H9 (cell line): ENCODE measurements at regions not wholly inside any gene's neighbourhood (a gene's known extent, or its start where the extent isn't known, plus 50 kb on each side); places are given as distances from the start of the nearest gene placed in this dataset.

ENCODE experiments used
- DNase-seq: peaks from one replicate; pipeline ENCODE4 v3.0.0-alpha.2; 2017
- H2AFZ ChIP-seq: one replicate; pipeline ENCODE4 v1.6.1; 2013; ENCODE audit warnings: mild to moderate bottlenecking, low read length, control low read depth, moderate library complexity
- H2AK5ac ChIP-seq: 2 replicates; pipeline ENCODE4 v1.6.1; 2013; ENCODE audit warnings: low read length, control low read depth, mixed read lengths; ENCODE audit not compliant: insufficient read length
- H2BK120ac ChIP-seq: one replicate; pipeline ENCODE4 v1.6.1; 2013; ENCODE audit warnings: low read depth, mild to moderate bottlenecking, low read length, control low read depth, inconsistent platforms; ENCODE audit not compliant: poor library complexity, severe bottlenecking
- H2BK12ac ChIP-seq: 2 replicates; pipeline ENCODE4 v1.6.1; 2013; ENCODE audit warnings: low read length, control low read depth, mixed read lengths, low read depth; ENCODE audit not compliant: insufficient read length
- H2BK15ac ChIP-seq: 2 replicates; pipeline ENCODE4 v1.6.1; 2013; ENCODE audit warnings: low read depth, low read length, control low read depth
- H2BK20ac ChIP-seq: one replicate; pipeline ENCODE4 v1.6.1; 2013; ENCODE audit warnings: low read depth, mild to moderate bottlenecking, low read length, control low read depth, inconsistent platforms; ENCODE audit not compliant: poor library complexity, severe bottlenecking
- H2BK5ac ChIP-seq: 2 replicates; pipeline ENCODE4 v1.6.1; 2013; ENCODE audit warnings: low read length, control low read depth, mixed read lengths; ENCODE audit not compliant: insufficient read length
- H3K14ac ChIP-seq: 2 replicates; pipeline ENCODE4 v1.6.1; 2013; ENCODE audit warnings: low read length, control low read depth; ENCODE audit not compliant: insufficient read depth
- H3K18ac ChIP-seq: 2 replicates; pipeline ENCODE4 v1.6.1; 2013; ENCODE audit warnings: low read depth, mild to moderate bottlenecking, mixed read lengths, low read length, control low read depth; ENCODE audit not compliant: insufficient read length
- H3K23ac ChIP-seq: 2 replicates; pipeline ENCODE4 v1.6.1; 2013; ENCODE audit warnings: low read length, control low read depth, mixed read lengths, low read depth; ENCODE audit not compliant: insufficient read length
- H3K23me2 ChIP-seq: 2 replicates; pipeline ENCODE4 v1.6.1; 2013; ENCODE audit warnings: low read depth, mild to moderate bottlenecking, mixed read lengths, low read length, control low read depth; ENCODE audit not compliant: insufficient read length, poor library complexity, severe bottlenecking
- H3K27ac ChIP-seq: 2 replicates; pipeline ENCODE4 v1.5.1; 2013; ENCODE audit warnings: low read length, control low read depth, mixed read lengths, low read depth; ENCODE audit not compliant: insufficient read length
- H3K27me3 ChIP-seq: 2 replicates; pipeline ENCODE4 v1.6.1; 2013; ENCODE audit warnings: low read length, control low read depth, inconsistent platforms; ENCODE audit not compliant: insufficient read depth
- H3K4ac ChIP-seq: 2 replicates; pipeline ENCODE4 v1.6.1; 2013; ENCODE audit warnings: low read depth, mild to moderate bottlenecking, control low read depth, inconsistent platforms, low read length, moderate library complexity
- H3K4me1 ChIP-seq: 2 replicates; pipeline ENCODE4 v1.6.1; 2013; ENCODE audit warnings: low read length, control low read depth, inconsistent platforms; ENCODE audit not compliant: insufficient read depth
- H3K4me2 ChIP-seq: 2 replicates; pipeline ENCODE4 v1.6.1; 2013; ENCODE audit warnings: low read length, control low read depth, mixed read lengths; ENCODE audit not compliant: insufficient read length, insufficient read depth
- H3K56ac ChIP-seq: 2 replicates; pipeline ENCODE4 v1.6.1; 2013; ENCODE audit warnings: low read depth, mild to moderate bottlenecking, mixed read lengths, low read length, control low read depth; ENCODE audit not compliant: insufficient read length
- H3K79me1 ChIP-seq: 2 replicates; pipeline ENCODE4 v1.6.1; 2013; ENCODE audit warnings: low read depth, mild to moderate bottlenecking, moderate library complexity, low read length, control low read depth, inconsistent platforms; ENCODE audit not compliant: insufficient read depth, poor library complexity, severe bottlenecking
- H3K79me2 ChIP-seq: 2 replicates; pipeline ENCODE4 v1.6.1; 2013; ENCODE audit warnings: low read length, control low read depth, inconsistent platforms; ENCODE audit not compliant: insufficient read depth
- H3K9ac ChIP-seq: 2 replicates; pipeline ENCODE4 v1.6.1; 2013; ENCODE audit warnings: low read length, control low read depth, mixed read lengths; ENCODE audit not compliant: insufficient read length; ENCODE audit errors: extremely low read depth
- H3K9me3 ChIP-seq: one replicate; pipeline ENCODE4 v1.6.1; 2013; ENCODE audit warnings: low read depth, low read length, inconsistent platforms; ENCODE audit not compliant: control insufficient read depth
- H3T11ph ChIP-seq: one replicate; pipeline ENCODE4 v1.6.1; 2013; ENCODE audit warnings: mild to moderate bottlenecking, low read length, control low read depth, inconsistent platforms
- H4K20me1 ChIP-seq: one replicate; pipeline ENCODE4 v1.6.1; 2013; ENCODE audit not compliant: control insufficient read depth, insufficient read length, insufficient read depth
- H4K5ac ChIP-seq: 2 replicates; pipeline ENCODE4 v1.6.1; 2013; ENCODE audit warnings: low read depth, mild to moderate bottlenecking, mixed read lengths, low read length, control low read depth; ENCODE audit not compliant: insufficient read length
- H4K8ac ChIP-seq: replicated peaks from 2 replicates; pipeline ENCODE4 v1.6.1; 2013; ENCODE audit warnings: low read length, control low read depth, mixed read lengths, low read depth; ENCODE audit not compliant: insufficient read length
- H4K91ac ChIP-seq: 2 replicates; pipeline ENCODE4 v1.6.1; 2013; ENCODE audit warnings: low read depth, mild to moderate bottlenecking, moderate library complexity, mixed read lengths, low read length, control low read depth; ENCODE audit not compliant: insufficient read length
- H3K27ac Mint-ChIP-seq, 3 experiments: 2 replicates in 2 of 3; 3 replicates in 1 of 3; pipeline ENCODE4 v1.8.0; 2020 to 2021; ENCODE audit warnings: mixed read lengths in 3 of 3, mild to moderate bottlenecking in 1 of 3, moderate library complexity in 1 of 3
- H3K27me3 Mint-ChIP-seq: 2 replicates; pipeline ENCODE4 v1.8.0; 2021; ENCODE audit warnings: low read depth, mild to moderate bottlenecking, moderate library complexity, mixed read lengths
- H3K36me3 Mint-ChIP-seq, 3 experiments: 2 replicates in 2 of 3; 3 replicates in 1 of 3; pipeline ENCODE4 v1.8.0; 2020 to 2021; ENCODE audit warnings: low read depth in 3 of 3, mixed read lengths in 3 of 3; ENCODE audit not compliant: insufficient read depth in 1 of 3
- H3K4me1 Mint-ChIP-seq, 2 experiments: 2 replicates each; pipeline ENCODE4 v1.8.0; 2020; ENCODE audit warnings: mixed read lengths in 2 of 2
- H3K4me3 Mint-ChIP-seq, 2 experiments: 2 replicates in 1 of 2; 3 replicates in 1 of 2; pipeline ENCODE4 v1.8.0; 2020 to 2021; ENCODE audit warnings: mild to moderate bottlenecking in 2 of 2, mixed read lengths in 2 of 2, moderate library complexity in 1 of 2
- H3K9me3 Mint-ChIP-seq, 2 experiments: 2 replicates in 1 of 2; 3 replicates in 1 of 2; pipeline ENCODE4 v1.8.0; 2020; ENCODE audit warnings: mild to moderate bottlenecking in 2 of 2, mixed read lengths in 2 of 2, moderate library complexity in 1 of 2
- WGBS: extraction: QIAGEN DNeasy Blood & Tissue Kit; methylation state at CpG from one replicate; pipeline ENCODE4 v1.1.7; 2013; ENCODE audit warnings: missing lambda C conversion rate, low lambda C conversion rate, mixed read lengths; ENCODE audit not compliant: insufficient read length; ENCODE audit errors: extremely low coverage; 5-methylcytosine and 5-hydroxymethylcytosine counted together
- TF ChIP-seq, protein P1 (sequence below): fragments of 200-600 bp; sonication (generic); conservative IDR thresholded peaks from 3 replicates; pipeline ENCODE4 v1.8.0; 2021; ENCODE audit warnings: antibody characterized with exemption, mild to moderate bottlenecking

DNA sequence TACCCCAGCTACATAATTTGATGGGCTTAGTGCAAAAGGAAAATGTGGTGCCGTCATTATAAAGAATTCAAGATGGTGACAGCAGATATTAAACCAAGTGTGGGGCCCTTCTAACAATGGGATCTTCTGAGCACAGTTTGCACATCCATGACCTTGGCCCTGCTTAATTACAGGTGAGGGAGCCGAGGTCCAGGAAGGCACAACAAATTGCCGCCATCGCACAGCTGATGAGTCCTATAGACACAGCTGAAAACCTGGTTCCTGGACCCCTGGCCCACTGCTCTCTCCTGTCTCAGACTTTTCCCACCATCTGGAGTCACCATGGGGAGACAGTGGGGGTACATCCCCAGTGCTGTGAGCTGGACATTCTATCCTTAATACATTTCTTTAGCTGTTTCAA lies 95.8 kb upstream of the MAP4K3 start:
- Histone ChIP-seq H2BK120ac (no peak overlapping the region), H2BK5ac (no peak overlapping the region), H3K14ac (no peak overlapping the region), H3K27ac (no peak overlapping the region), H4K5ac (no peak overlapping the region), H3K27me3 (no peaks in the 10 kb centered on the region), H2BK20ac (no peak overlapping the region), H3K79me2 (no peaks in the 10 kb centered on the region), H4K8ac (no peak overlapping the region), H3K4ac (no peak overlapping the region), H3K23ac (no peak overlapping the region), H3K9me3 (no peaks in the 10 kb centered on the region), H4K91ac (no peak overlapping the region), H3T11ph (no peak overlapping the region), H3K9ac (no peak overlapping the region), H4K20me1 (no peaks in the 10 kb centered on the region), H3K23me2 (no peaks in the 10 kb centered on the region), H2AK5ac (no peak overlapping the region), H2BK12ac (no peak overlapping the region), H2BK15ac (no peak overlapping the region), H2AFZ (no peak overlapping the region), H3K79me1 (no peaks in the 10 kb centered on the region), H3K4me2 (no peak overlapping the region), H3K4me1 (peaks cover 4% of the 10 kb centered on the region; the same call in 1 of the 2 replicates), H3K18ac (no peak overlapping the region), H3K56ac (no peak overlapping the region)
- Mint-ChIP-seq H3K4me3 (no peak overlapping the region), H3K27ac (peak overlapping the region in 1 of 3 experiments; percentile 13; a peak in 1 of 7 replicates), H3K9me3 (peaks cover 5 to 9% of the 10 kb centered on the region in 2 experiments; a peak in 2 of 5 replicates), H3K36me3 (peaks cover 3 to 10% (median 10%) of the 10 kb centered on the region in 3 experiments; a peak in 5 of 7 replicates), H3K27me3 (no peaks in the 10 kb centered on the region), H3K4me1 (peaks cover 14 to 21% of the 10 kb centered on the region in 2 experiments)
- DNase-seq, result no peak
- WGBS, result no CpG with 5 or more reads among the region's 4 CpGs
- TF ChIP-seq, protein P1, sequence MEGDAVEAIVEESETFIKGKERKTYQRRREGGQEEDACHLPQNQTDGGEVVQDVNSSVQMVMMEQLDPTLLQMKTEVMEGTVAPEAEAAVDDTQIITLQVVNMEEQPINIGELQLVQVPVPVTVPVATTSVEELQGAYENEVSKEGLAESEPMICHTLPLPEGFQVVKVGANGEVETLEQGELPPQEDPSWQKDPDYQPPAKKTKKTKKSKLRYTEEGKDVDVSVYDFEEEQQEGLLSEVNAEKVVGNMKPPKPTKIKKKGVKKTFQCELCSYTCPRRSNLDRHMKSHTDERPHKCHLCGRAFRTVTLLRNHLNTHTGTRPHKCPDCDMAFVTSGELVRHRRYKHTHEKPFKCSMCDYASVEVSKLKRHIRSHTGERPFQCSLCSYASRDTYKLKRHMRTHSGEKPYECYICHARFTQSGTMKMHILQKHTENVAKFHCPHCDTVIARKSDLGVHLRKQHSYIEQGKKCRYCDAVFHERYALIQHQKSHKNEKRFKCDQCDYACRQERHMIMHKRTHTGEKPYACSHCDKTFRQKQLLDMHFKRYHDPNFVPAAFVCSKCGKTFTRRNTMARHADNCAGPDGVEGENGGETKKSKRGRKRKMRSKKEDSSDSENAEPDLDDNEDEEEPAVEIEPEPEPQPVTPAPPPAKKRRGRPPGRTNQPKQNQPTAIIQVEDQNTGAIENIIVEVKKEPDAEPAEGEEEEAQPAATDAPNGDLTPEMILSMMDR, result no peak
